Calu3 (cell line): ENCODE measurements at regions not wholly inside any gene's neighbourhood (a gene's known extent, or its start where the extent isn't known, plus 50 kb on each side); places are given as distances from the start of the nearest gene placed in this dataset.

Experiments
- BruUV-seq: library from RNA; stranded (reverse); fragments of 400-500 nt; replicated peaks from 2 replicates; lab custom pipeline; 2021; lab: Mats Ljungman, UMichigan
- CTCF ChIA-PET: fragments of 300-600 bp; sonication (Branson Sonifier 250); formaldehyde crosslinking; loops from one replicate; lab custom pipeline; 2022; ENCODE audit warnings: antibody characterized with exemption; lab: Charles Lee
- DNase-seq: peaks from one replicate; pipeline ENCODE4 v3.0.0; 2022
- H3K27ac Mint-ChIP-seq: one replicate; pipeline ENCODE4 v1.8.0; 2022; ENCODE audit warnings: mixed read lengths; ENCODE audit not compliant: unreplicated experiment
- H3K27me3 Mint-ChIP-seq: one replicate; pipeline ENCODE4 v1.8.0; 2022; ENCODE audit warnings: mixed read lengths; ENCODE audit not compliant: unreplicated experiment
- H3K36me3 Mint-ChIP-seq: one replicate; pipeline ENCODE4 v1.8.0; 2022; ENCODE audit warnings: mild to moderate bottlenecking, moderate library complexity, mixed read lengths; ENCODE audit not compliant: insufficient read depth, unreplicated experiment
- H3K4me1 Mint-ChIP-seq: one replicate; pipeline ENCODE4 v1.8.0; 2022; ENCODE audit warnings: mild to moderate bottlenecking, low read depth, mixed read lengths; ENCODE audit not compliant: unreplicated experiment
- H3K4me3 Mint-ChIP-seq: one replicate; pipeline ENCODE4 v1.8.0; 2022; ENCODE audit warnings: mild to moderate bottlenecking, low read depth, moderate library complexity, mixed read lengths; ENCODE audit not compliant: unreplicated experiment
- H3K9me3 Mint-ChIP-seq: one replicate; pipeline ENCODE4 v1.8.0; 2022; ENCODE audit warnings: low read depth, mixed read lengths; ENCODE audit not compliant: unreplicated experiment
- CTCF ChIP-seq: fragments of 200-600 bp; IDR thresholded peaks from one replicate; pipeline ENCODE4 v1.8.0; 2022; ENCODE audit warnings: antibody characterized with exemption; ENCODE audit not compliant: unreplicated experiment
- intact Hi-C: fragments of 100-400 bp; cut with micrococcal nuclease; formaldehyde crosslinking; loops from one replicate; pipeline ENCODE4 v1.10.0; 2022; ENCODE audit not compliant: unreplicated experiment

GRCh38 chr3:30457081-30457480, 149.3 kb upstream of the TGFBR2 start:
- no peak for TF ChIP-seq CTCF
- Mint-ChIP-seq H3K4me3 (no peak overlapping the region), H3K36me3 (no peaks in the 10 kb centered on the region), H3K27ac (no peak overlapping the region), H3K9me3 (peaks cover 9% of the 10 kb centered on the region), H3K4me1 (no peaks in the 10 kb centered on the region), H3K27me3 (no peaks in the 10 kb centered on the region)
- BruUV-seq, result no TSS peak
- intact Hi-C loops, result no loop called here
- DNase-seq, result no peak
- CTCF ChIA-PET, result no interaction called here

- no TSS peak for BruUV-seq
- no peaks in the 10 kb centered on the region for H3K27me3 Mint-ChIP-seq
- no peaks in the 10 kb centered on the region for H3K36me3 Mint-ChIP-seq
- H3K4me3 Mint-ChIP-seq, result no peak overlapping the region
- H3K27ac Mint-ChIP-seq, result no peak overlapping the region
- H3K9me3 Mint-ChIP-seq, result peaks cover 6% of the 10 kb centered on the region
- H3K4me1 Mint-ChIP-seq, result no peaks in the 10 kb centered on the region
- TF ChIP-seq CTCF, result no peak
- CTCF ChIA-PET, result no interaction called here
- no peak for DNase-seq
- intact Hi-C loops, result no loop called here
Observed at GRCh38 chr3:30457726-30458125, 148.7 kb upstream of the TGFBR2 start.

- no TSS peak for BruUV-seq
- CTCF ChIA-PET, result interaction anchor here (0.8 kb wide), 1 partner anchor 191 kb away, joined by 3 read pairs; no protein-coding TSS in a partner anchor
- Mint-ChIP-seq H3K27me3 (no peaks in the 10 kb centered on the region), H3K4me1 (no peaks in the 10 kb centered on the region), H3K36me3 (no peaks in the 10 kb centered on the region), H3K4me3 (no peak overlapping the region), H3K9me3 (peaks cover 6% of the 10 kb centered on the region), H3K27ac (no peak overlapping the region)
- intact Hi-C loops, result no loop called here
- no peak for DNase-seq
- no peak for TF ChIP-seq CTCF
Observed at GRCh38 chr3:30458376-30459171, 147.8 kb upstream of the TGFBR2 start.

GRCh38 chr3:30461311-30461710, 145.1 kb upstream of the TGFBR2 start:
- intact Hi-C loops, result no loop called here
- Mint-ChIP-seq H3K27me3 (no peaks in the 10 kb centered on the region), H3K4me3 (no peak overlapping the region), H3K4me1 (no peaks in the 10 kb centered on the region), H3K36me3 (no peaks in the 10 kb centered on the region), H3K9me3 (peaks cover 3% of the 10 kb centered on the region), H3K27ac (no peak overlapping the region)
- TF ChIP-seq CTCF, result no peak
- BruUV-seq, result no TSS peak
- no peak for DNase-seq
- CTCF ChIA-PET, result no interaction called here
